Putamen (tissue), 1 donor: ENCODE measurements at regions not wholly inside any gene's neighbourhood (a gene's known extent, or its start where the extent isn't known, plus 50 kb on each side); places are given as distances from the start of the nearest gene placed in this dataset.
A peak's percentile ranks its signal among the peaks of the same experiment; 100 is the strongest.
"Not testable (repeated sequence)": the region's sequence is repeated elsewhere in the genome, so short reads cannot be mapped to it uniquely, and the experiment has no call there.

Source experiments
- DNase-seq: peaks from one replicate; pipeline ENCODE4 v3.0.0-alpha.2; 2016; ENCODE audit warnings: low spot score

DNA sequence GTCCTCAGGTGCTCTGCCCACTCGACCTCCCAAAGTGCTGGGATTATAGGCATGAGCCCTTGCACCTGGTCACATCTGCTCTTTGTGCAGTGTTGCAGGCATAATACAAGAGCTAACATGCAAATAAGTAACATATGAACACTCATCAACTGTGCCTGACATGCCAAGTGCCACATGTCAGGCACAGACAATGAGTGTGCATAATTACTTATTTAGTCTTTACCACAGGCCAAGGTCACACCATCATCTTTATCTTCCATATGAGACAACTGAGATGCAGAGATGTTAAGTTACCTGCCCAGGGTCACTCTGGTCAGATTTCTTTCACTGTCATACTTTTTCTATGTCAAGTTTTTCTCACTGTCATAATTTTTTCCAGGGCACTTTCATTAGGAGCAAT is 126.1 kb downstream of the PPIAL4G start:
- no peak for DNase-seq

DNA sequence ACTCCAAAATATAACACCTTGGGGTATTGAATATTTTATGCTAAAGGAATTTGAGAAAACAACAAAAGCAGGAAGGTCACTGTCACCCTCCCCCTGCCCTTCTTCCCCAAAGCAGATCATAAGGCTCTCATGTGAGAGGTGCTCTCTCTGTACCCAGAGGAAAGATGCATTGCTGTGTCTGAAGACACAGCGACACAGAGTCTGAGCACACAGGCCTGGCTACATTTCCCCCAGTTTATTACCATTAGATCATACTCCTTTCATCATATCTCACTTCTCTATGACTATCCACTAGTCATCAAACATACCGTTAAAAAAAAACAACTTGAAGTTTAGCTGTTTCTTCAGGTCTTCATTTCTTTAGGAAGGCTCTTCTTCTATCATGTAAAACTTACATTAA is 127.1 kb downstream of the PPIAL4G start:
- DNase-seq, result no peak

DNA sequence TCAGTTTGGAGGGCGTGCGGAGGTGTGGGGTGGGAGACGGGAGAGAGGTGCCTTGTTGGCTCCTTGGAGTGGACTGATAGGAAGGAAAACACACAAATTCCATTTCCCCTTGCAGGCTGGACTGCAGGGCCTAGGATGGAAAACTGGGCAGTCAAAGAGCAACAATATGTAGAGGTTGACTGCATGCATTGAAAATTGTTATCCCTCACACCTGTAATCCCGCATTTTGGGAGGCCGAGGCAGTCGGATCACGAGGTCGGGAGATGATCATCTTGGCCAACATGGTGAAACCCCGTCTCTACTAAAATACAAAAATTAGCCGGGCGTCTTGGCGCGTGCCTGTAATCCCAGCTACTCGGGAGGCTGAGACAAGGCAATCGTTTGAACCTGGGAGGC is 128.2 kb downstream of the PPIAL4G start:
- no peak for DNase-seq

DNA sequence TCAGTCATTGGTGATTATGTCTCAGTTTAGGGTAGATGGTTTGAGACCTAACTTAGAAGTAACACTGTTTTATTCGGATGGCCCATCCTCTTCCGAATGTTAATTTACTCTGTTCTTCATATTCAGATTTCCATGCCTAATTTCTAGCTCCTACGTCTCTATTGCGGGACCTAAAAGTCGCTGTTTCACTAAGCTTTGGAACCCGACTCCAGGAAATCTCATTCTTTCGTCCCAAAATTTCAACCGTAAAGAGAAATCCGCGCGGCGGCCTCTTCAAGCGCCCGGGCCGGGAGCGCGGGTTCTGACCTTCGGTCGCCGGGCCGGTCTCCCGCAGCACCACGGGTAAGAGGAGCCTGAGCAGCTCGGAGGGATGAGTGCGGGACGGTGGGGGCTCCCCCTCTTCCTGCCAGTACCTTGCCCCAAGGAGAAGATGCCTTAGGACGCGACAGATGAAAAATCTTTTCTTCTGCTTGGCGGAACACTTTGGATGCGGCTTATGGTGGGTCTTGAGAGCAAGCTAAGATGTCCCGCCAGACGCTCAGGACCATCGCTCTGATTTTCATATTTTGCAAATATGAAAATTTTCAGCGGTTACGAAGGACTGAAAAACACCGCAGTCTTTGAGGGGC is 128.7 kb downstream of the PPIAL4G start:
- DNase-seq, result no peak

DNA sequence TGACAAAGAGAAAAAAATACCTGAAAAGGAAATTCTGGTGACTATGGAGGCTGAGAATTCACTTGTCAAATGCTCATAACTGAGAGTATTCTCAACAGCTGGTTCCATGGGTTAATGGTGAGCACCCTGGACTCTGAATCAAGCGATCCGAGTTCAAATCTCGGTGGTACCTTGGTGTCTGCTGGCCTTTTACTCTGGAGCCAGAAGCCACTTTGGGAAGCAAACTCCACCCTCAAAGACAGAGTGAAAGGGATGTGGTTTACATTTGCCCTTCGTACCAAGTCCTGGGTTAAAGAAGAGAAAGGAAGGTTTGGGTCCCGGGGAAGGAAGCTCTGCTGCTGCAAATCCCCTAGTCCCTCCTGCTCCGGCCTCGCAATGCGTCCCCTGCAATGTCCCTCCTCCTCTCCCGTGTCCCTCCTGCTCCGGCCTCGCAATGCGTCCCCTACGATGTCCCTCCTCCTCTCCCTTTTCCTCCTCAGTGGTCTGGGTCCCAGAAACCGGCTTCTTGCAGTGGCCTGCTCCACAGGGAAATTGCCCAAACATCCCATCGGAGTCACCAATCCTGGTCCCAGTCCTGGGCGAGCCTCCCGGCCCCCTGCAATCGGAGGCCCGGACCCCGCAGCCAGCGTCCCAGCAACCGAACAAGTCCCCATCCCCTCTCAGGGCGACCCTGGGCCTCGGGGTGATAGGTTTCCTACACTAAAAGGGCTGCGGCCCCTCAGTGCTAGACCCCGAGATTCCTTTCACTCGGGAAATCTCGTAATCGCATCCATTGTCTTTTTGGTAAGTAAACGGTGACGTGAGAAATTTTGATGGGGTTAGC is 129.4 kb downstream of the PPIAL4G start:
- no peak for DNase-seq

DNA sequence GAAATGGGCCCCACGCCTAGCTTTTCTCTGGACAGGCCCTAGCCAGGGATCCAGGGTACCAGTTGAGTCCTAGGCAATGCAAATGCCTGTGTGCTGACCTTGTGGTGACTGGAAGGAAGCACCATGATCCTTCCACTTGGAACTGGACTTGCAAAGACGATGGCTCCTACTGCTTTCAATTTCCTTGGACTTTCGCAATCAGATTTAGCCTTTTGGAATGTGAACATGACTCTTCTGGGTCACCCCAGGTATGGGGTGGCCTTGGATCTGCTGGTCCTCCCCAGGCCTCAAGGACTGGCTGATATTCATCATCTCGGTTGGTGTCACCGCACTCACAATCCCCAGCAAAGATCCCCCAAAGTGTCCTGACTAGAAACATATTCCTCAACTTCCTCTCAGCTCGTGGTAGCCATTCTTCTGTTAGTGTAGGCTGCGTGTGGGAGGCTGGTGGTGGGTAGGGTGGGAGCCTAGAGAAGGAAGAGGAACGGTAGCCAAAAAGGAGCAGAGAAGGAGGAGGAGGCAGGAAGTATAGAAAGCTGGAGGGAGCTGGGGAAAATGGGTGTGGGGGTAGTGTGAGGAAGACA is 130.5 kb downstream of the PPIAL4G start:
- no peak for DNase-seq

DNA sequence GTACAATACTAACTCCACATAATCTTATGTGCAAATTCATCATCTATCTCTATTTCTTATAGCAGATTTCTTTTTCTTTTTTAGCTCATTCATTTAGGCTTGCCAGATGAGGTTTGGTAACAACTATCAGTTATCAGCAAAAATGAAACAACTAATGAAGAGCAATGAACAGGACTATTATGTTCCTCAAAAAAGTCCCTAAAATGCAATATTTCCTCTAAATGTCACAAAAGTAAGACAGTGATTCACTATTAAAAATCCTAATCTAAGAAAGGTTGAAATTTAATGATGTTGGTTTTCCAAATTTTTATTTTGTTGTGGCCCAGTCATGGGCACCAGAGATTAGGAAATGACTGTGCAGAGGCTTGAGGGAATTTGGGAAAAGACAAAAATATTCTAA is 135.3 kb downstream of the PPIAL4G start:
- no peak for DNase-seq

DNA sequence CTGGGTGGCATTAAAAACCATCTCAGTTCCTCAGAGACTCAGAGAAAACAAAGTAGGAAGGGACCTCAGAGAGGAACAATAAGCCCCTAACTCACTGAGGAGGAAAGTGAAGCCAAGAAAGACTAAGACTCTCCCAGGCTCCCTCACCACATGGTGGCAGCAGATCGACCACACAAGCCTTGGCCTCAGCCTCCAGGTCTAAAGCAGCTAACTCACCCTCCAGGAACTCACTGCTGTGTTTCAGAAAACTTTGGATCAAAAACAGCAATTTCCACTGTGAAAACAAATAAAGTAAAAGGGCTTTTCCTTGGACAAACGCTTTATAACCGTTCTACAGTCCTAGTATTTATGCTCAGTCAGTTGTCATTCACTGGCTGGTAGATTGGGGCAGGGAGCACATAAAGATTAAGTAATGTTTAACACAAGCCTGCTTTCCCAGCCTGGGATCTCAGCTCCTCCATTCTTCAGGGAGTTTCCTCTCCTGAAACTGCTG is 137.4 kb downstream of the PPIAL4G start:
- DNase-seq, result not testable (repeated sequence)

DNA sequence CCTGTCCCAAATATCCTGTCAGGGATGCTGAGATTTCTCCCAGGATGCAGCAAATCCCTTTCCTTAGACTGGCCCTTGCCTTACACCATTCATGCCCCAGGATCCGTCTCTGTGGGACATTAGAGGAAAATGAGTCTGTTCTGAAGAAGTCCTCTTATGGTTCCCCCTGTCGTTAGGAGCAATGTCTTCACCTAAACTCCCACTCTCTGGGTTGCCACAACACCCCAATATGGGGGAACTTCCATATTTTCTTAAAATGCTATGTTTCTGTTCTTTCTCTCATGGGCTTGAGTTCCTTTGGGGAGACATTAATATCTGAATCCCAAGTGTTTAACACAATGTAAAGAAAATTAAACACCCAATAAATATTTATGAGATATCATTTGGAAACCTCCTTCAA is 138.5 kb downstream of the PPIAL4G start:
- DNase-seq, result not testable (repeated sequence)

DNA sequence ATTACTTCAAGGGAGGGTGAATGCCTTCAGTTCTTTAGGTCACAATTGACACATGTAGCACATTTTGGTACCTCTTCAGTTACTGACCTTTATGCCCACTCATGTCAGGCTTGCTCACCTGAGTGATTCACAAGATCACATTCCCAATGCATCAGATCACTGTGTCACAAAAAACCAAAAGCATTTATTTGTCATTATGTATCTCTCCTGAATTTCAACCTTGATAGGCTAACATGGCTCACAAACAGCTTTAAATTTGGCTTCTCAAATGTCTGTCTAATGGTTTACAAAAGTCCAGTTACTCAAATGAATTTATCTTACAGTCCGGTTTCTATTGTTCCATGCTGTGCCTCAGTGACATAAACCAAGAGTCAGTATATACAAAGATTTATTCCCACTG is 141.4 kb downstream of the PPIAL4G start:
- DNase-seq, result not testable (repeated sequence)

DNA sequence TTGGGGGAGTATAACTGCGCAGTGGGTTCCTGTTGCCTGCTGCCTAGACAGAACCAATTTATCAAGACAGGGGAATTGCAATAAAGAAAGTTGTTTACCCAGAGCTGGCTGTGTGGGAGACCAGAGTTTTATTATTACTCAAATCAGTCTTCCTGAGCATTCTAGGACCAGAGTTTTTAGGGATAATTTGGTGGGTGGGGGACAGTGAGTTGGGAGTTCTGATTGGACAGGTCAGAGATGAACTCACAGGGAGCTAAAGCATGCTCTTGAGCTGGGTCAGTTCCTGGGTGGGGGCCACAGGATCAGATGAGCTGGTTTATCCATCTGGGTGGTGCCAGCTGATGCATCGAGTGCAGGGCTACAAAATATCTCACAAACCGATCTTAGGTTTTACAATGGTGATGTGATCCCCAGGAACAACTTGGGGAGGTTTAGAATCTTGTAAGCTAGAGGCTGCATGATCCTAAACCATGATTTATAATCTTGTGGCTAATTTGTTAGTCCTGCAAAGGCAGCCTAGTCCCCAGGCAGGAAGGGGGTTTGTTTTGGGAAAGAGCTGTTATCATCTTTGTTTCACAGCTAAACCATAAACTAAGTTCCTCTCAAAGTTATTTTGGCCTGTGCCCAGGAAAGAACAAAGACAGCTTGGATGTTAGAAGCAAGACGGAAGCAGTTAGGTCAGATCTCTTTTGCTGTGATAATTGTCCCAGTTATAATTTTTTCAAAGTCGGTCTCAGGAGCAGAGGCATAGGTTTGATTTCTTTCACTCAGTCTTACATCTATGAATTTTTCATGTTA is 146.8 kb downstream of the PPIAL4G start:
- DNase-seq, result not testable (repeated sequence)

DNA sequence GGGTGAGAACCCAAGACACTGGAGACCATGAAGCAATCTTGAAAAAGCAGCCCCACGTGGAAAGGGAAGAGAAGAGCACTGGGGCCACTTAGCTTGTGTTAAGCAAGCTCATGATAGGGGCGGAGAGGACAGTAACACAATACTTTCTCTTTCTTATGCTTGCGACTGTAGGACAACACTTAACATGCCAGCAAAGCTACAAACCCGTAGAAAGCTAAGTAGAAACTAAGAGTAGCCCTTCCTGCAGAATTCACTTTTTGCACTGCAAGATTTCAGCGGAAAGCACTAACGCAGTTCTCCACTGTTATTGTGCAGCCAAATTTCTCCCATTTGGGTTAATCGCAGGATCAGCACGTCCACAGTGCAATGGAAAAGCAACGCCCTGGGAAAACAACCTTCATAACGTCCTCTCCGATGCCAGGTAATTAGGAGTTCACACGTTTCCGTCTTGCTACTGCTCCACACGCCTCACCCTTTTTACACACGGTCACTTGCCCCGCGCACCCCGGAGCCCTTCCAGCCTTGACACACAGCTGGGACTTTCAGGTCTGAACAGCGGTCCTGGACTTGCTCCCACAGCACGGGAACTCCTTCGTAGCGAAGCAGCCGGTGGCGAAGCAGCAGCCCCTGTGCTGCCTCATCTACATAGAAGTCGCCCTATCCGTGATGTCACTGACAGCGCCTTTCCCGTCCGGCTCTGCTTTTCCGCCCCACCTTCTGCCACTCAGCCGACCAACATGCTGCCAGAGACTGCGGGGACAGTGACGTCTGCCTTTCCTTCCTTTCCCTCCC is 148.6 kb downstream of the PPIAL4G start:
- DNase-seq, result peak; percentile 28

DNA sequence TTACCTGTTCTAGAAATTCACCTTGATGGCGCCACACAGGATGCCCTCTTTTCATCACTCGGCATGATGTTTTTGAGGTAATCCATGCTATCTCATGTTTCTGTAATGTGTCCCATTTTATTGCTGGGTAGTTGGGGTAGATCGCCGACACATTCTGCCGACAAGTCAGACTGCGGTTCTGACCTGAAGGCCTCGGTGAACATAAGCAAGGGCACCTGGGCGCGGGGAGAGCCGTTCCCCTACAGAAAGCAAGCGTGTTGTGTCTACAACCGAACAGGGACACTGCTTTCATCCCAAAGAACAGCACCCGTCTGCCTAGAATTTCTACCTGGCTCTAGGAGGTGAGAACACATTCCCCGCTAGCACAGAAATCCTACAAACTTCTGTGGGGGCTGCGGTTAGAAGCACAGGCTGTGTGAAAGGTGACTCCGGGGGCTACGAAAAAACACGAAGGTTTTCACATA is 149.2 kb downstream of the PPIAL4G start:
- DNase-seq, result no peak

DNA sequence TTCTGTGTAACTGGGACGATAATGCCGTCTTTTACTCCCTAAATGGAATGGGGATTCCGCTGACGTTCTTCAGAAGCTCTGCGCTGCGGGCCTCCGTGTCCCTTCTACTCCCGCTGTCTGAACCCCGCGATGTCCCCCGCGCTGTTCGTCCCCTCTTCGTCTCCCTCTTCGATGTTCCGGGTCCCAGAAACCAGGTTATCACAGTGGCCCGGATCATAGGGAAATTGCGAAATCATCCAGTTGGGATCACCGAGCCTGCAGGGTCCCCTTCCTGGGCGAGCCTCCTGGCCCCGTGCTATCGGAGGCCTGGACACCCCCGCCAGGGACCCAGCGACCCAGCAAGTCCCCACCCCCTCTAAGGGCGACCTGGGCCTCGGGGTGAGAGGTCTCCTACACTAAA is 154.2 kb downstream of the PPIAL4G start:
- DNase-seq, result no peak

DNA sequence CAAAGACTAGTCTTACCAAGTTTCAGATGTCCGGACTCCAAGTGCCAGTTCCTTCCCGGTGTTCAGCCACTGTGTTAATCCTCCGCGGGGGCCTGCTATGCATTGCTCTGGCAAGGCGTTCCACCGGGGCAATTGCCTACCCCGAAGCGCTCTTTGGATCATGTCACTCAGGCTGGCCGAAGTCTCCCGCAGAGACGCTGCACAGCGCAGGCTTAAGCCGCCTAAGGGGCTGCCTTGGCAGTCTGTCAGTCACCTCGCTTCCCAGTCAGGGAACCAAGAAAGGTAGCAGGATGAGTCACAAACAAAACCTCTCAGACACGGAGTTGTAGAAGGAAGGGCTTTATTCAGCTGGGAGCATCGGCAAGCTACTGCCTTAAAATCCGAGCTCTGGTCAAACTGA is 158.1 kb downstream of the PPIAL4G start:
- DNase-seq, result not testable (repeated sequence)

DNA sequence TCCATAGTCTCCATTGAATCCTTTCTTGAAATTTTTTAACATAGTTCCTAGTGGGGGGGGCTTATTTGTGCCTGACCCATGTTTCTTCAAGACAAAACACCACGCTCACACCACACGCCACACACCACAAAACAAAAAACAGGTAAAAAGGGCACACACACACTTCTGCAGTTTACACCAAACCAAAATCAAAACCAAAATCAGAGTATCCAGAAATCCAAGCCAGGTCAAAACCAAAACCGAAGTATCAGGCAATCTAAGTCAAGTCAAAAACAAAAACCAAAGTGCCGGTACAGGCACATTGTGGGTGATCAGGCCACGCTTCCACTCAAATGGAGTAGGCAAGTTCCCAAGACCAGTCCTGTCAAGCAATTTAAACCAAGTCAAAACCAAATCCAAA is 158.6 kb downstream of the PPIAL4G start:
- DNase-seq, result not testable (repeated sequence)

DNA sequence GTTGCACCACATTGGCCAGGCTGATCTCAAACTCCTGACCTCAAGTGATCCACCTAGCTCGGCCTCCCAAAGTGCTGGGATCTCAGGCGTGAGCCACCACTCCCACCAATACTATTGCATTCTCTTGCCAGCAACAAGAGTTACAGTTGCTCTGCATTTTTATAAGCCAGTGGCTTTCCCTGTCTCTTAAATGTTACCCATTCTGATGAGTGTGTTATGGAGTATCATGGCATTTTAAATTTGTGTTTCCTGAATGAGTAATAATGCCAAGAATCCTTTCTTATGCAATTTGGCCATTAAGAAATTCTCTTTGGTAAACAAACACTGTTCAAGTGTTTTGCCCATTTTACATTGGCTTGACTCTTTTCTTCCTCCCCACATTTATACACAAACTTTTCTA is 163.0 kb downstream of the PPIAL4G start:
- not testable (repeated sequence) for DNase-seq

DNA sequence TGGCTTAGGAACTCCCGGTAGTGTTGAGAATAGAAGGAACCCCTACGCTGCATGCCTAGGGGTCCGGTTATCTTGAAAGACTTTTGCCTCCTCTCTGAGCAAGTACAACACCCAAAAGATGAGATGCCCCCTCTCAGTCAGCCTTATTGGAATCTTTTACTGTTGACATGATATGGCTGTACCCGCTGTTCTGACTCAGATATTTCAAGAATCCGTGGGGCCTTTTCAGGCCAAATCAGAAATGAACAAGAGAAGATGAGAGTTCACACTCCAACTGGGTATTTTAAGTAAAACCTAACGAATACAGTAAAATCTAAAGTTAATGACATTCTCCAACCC is 164.2 kb downstream of the PPIAL4G start:
- no peak for DNase-seq

DNA sequence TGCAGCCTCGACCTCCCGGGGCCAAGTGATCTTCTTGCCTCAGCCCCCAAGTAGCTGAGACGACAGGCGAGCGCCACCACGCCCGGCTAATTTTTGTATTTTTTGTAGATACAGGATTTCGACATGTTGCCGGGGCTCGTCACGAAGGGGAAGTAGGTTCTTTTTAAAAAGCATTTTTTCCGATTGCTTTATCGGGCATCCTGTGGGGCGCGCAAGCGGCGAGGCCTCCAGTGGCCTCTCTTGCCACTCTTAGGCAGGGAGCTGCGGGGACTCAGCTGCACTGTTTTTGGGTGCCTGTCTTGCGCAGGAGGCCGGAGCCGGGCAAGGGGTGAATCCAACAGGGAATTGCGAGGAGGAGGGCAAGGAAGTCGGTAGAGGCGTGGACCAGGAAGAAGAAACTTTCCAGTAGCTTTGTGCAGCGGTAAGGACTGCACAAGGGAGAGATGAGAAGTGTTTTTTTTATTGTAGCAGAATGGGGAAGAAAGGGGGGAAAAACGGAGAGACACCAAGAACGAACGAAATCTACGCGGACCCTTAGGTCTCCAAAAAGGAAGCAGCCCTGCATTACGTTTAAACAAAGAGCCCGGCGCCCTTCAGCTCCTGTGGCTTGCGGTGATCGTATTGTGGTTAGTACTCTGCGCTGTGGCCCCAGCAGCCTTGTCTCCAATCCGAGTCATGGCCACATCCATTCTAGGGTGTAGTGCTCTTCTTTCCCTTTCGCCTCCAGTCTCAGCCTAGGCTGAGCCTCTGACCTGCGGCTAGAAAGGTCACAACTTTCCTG is 164.8 kb downstream of the PPIAL4G start:
- DNase-seq, result no peak

DNA sequence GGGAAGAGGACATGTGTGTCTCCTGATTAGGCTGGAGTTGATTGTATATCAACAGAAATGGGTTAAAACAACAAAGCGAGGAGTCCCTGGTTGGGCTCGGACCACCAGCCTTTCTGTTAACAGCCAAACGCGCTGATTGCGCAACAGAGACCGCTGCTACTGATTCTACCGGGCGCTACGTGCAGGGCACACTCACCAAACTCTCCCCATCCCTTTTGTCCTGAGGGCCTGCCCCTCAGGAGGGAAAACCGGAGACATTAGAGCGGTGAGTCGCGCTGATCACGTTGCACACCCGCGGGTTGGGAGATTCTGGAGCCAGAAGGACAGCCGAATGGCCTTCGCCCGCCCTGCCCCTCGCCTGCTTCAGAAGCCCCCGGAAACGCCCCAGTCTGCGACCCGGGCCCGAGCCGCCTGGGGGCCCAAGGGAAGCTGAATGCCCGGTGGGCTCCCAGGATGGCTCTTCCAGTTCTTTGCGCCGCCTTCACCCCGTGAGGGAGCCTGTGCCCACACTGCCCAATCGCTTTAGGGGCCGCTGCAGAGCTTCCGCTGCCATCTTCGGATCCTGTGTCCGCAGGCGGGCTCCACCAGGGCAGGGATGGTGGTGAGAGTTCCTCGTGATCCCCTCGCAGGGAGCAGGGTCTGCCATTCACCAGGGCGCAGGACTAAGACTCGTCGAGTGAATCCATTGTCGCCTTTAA is 165.4 kb upstream of the NBPF11 start:
- DNase-seq, result no peak
